ENCODE measurements at regions not wholly inside any gene's neighbourhood (a gene's known extent, or its start where the extent isn't known, plus 50 kb on each side); places are given as distances from the start of the nearest gene placed in this dataset.

DNA sequence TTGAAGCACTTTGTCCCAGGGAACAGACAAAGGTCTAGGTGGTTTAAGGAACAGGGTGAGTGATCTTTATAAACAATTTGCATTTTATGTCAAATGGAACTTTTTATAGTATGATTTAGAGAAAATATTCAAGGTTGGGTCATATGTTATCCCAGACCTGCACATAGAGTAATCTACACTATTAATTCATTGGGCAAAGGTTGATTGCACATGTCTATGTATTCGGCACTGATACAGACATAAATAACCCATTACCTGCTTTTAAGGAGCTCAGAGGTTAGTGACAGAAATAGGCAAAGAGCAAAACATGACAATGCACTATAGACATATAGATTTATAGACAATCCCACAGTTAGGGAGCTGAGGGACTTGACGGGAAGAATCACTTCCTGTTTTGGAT is 141.5 kb upstream of the UBASH3B start:
- ATAC-seq: no peak
- CTCF ChIA-PET: interaction anchor here (0.6 to 1.0 kb wide), 2 partner anchors 8 to 822 kb away, joined by 3 to 5 read pairs; no protein-coding TSS in a partner anchor
- no peaks in the 10 kb centered on the region for H3K4me1 Mint-ChIP-seq (ENCODE audit: low read depth)
- no peak overlapping the region for H3K4me3 Mint-ChIP-seq
- no peaks in the 10 kb centered on the region for H3K36me3 Mint-ChIP-seq (ENCODE audit: low read depth)
- H3K27ac Mint-ChIP-seq: no peak overlapping the region
- POLR2A ChIA-PET: no interaction called here
- intact Hi-C loops (cut with micrococcal nuclease): no loop called here
- TF ChIP-seq, protein P1, sequence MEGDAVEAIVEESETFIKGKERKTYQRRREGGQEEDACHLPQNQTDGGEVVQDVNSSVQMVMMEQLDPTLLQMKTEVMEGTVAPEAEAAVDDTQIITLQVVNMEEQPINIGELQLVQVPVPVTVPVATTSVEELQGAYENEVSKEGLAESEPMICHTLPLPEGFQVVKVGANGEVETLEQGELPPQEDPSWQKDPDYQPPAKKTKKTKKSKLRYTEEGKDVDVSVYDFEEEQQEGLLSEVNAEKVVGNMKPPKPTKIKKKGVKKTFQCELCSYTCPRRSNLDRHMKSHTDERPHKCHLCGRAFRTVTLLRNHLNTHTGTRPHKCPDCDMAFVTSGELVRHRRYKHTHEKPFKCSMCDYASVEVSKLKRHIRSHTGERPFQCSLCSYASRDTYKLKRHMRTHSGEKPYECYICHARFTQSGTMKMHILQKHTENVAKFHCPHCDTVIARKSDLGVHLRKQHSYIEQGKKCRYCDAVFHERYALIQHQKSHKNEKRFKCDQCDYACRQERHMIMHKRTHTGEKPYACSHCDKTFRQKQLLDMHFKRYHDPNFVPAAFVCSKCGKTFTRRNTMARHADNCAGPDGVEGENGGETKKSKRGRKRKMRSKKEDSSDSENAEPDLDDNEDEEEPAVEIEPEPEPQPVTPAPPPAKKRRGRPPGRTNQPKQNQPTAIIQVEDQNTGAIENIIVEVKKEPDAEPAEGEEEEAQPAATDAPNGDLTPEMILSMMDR (IDR thresholded peaks at IDR 0.05): no peak
- H3K9me3 Mint-ChIP-seq: no peaks in the 10 kb centered on the region
- H3K27me3 Mint-ChIP-seq: no peaks in the 10 kb centered on the region
- DNase-seq: no peak

DNA sequence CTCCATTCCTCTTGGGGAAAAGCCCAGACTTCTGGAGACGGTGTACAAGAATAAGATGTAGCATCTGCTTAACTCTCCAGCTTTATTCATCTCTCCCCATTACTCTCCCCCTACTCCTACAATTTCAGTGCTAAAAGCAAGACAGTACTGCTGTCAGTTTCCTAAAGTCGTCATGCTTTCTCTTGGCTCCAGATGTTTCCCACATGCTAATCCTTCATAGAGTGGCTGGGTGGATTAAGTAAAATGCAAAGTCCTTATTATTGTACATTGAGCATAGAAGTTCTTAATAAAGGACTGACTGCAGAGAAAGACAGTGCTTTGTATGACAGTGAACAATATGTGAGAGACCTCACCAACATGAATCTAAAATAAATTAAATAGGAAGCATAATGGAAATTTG is 142.2 kb upstream of the UBASH3B start:
- ATAC-seq (no peak), DNase-seq (no peak)
- TF ChIP-seq, protein P1 (IDR thresholded peaks at IDR 0.05): no peak
- Mint-ChIP-seq H3K27ac (no peak overlapping the region), H3K4me3 (no peak overlapping the region), H3K36me3 (ENCODE audit: low read depth) (no peaks in the 10 kb centered on the region), H3K9me3 (no peaks in the 10 kb centered on the region), H3K4me1 (ENCODE audit: low read depth) (no peaks in the 10 kb centered on the region), H3K27me3 (no peaks in the 10 kb centered on the region)
- ChIA-PET POLR2A (no interaction called here), CTCF (no interaction called here)
- intact Hi-C loops (cut with micrococcal nuclease): no loop called here

DNA sequence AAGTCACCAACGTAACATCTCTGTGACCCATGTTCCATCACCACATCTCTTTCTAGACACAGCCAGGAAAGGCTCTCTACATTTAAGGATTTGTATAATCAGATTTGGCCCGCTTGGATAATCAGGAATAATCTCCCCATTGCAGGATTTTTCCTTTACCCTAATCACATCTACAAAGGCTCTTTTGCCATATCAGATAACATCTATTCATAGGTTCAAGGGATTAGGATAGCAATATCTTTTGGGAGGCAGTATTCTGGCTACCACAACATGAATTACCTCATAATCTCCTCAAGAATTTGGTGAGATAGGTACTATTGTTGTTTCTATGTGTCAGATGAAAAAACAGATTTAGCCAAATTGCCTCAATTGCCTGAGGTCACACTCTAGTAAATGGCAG is 142.8 kb upstream of the UBASH3B start:
- ATAC-seq (no peak), DNase-seq (no peak)
- TF ChIP-seq, protein P1 (IDR thresholded peaks at IDR 0.05): no peak
- no peak overlapping the region for H3K27ac Mint-ChIP-seq
- ChIA-PET CTCF (no interaction called here), POLR2A (no interaction called here)
- H3K36me3 Mint-ChIP-seq (ENCODE audit: low read depth): no peaks in the 10 kb centered on the region
- H3K4me3 Mint-ChIP-seq: no peak overlapping the region
- intact Hi-C loops (cut with micrococcal nuclease): no loop called here
- H3K27me3 Mint-ChIP-seq: no peaks in the 10 kb centered on the region
- H3K9me3 Mint-ChIP-seq: no peaks in the 10 kb centered on the region
- no peaks in the 10 kb centered on the region for H3K4me1 Mint-ChIP-seq (ENCODE audit: low read depth)

DNA sequence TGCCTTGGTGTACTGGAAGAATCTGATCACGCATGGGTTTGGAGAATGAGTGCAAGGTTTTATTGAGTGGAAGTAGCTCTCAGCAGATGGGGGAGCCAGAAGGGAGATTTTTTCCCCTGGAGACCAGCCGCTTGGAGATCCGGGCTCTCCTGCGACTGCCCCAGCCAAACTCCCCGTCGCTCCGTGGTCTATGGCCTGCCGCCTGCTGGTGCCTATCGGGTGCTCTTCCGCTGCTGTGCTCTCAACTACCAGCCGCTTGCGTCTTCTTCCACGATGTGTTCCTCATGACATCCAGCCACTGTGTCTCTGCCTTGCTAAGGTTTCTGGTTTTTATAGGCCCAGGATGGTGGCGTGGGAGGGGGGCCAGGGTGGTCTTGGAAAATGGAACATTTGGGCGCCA is 145.6 kb upstream of the UBASH3B start:
- intact Hi-C loops (cut with micrococcal nuclease): loop anchor here (5.0 kb wide), 2 partner anchors 293 to 853 kb away; no protein-coding TSS in a partner anchor
- TF ChIP-seq, protein P1 (IDR thresholded peaks at IDR 0.05): no peak
- no peak overlapping the region for H3K4me3 Mint-ChIP-seq
- H3K9me3 Mint-ChIP-seq: no peaks in the 10 kb centered on the region
- no peak for ATAC-seq
- no peaks in the 10 kb centered on the region for H3K36me3 Mint-ChIP-seq (ENCODE audit: low read depth)
- H3K27me3 Mint-ChIP-seq: peaks cover 15% of the 10 kb centered on the region
- no peaks in the 10 kb centered on the region for H3K4me1 Mint-ChIP-seq (ENCODE audit: low read depth)
- H3K27ac Mint-ChIP-seq: no peak overlapping the region
- DNase-seq: no peak
- ChIA-PET CTCF (no interaction called here), POLR2A (no interaction called here)

DNA sequence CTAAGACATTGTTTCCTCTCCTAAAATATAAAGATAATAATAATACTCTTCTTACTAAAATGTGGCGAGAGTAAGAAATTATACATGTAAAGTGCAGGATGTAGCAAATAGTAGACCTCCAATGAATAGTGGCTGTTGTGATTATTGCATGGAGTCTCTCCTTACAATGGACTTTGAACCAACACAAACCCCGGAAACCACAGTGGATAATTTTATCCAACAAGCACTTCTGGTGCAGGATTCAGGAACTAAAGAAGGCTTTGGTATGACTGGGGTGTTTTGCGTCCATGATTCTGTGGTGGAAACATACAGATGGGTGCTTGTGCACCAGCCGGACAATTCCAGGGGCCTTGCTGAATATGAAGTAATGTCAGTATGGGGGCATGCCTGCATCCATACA is 146.4 kb upstream of the UBASH3B start:
- ATAC-seq (no peak), DNase-seq (no peak)
- Mint-ChIP-seq H3K4me3 (no peak overlapping the region), H3K27ac (no peak overlapping the region), H3K4me1 (ENCODE audit: low read depth) (no peaks in the 10 kb centered on the region), H3K27me3 (peaks cover 21% of the 10 kb centered on the region), H3K9me3 (no peaks in the 10 kb centered on the region), H3K36me3 (ENCODE audit: low read depth) (no peaks in the 10 kb centered on the region)
- TF ChIP-seq, protein P1 (IDR thresholded peaks at IDR 0.05): no peak
- ChIA-PET POLR2A (no interaction called here), CTCF (no interaction called here)
- intact Hi-C loops (cut with micrococcal nuclease): loop anchor here (5.0 kb wide), 2 partner anchors 292 to 852 kb away; no protein-coding TSS in a partner anchor

Measured in activated CD8-positive, alpha-beta T cell treated with anti-CD3 and anti-CD28 coated beads for 36 hours (primary cell).